NCI-H2196 (cell line): ENCODE measurements at regions not wholly inside any gene's neighbourhood (a gene's known extent, or its start where the extent isn't known, plus 50 kb on each side); places are given as distances from the start of the nearest gene placed in this dataset.
"Not testable (repeated sequence)": the region's sequence is repeated elsewhere in the genome, so short reads cannot be mapped to it uniquely, and the experiment has no call there.

Source experiments
- DNase-seq: peaks from one replicate; lab custom pipeline; 2025; ENCODE audit not compliant: unreplicated experiment; lab: John Stamatoyannopoulos, UW

- no peak for DNase-seq
Observed at GRCh38 chr12:113577464-113578129, 105.9 kb upstream of the LHX5 start.

- DNase-seq, result no peak
Observed at GRCh38 chr12:113575386-113575785, 103.7 kb upstream of the LHX5 start.

- no peak for DNase-seq
Observed at GRCh38 chr12:113573148-113573547, 101.5 kb upstream of the LHX5 start.

GRCh38 chr12:113571713-113572112 lies 100.0 kb upstream of the LHX5 start:
- DNase-seq, result no peak

- no peak for DNase-seq
Observed at GRCh38 chr12:113569806-113570205, 98.1 kb upstream of the LHX5 start.

- no peak for DNase-seq
Observed at GRCh38 chr12:113568021-113568420, 96.3 kb upstream of the LHX5 start.

- DNase-seq, result no peak
Observed at GRCh38 chr12:113565368-113565767, 93.7 kb upstream of the LHX5 start.

- DNase-seq, result no peak
Observed at GRCh38 chr12:113561068-113561780, 89.6 kb upstream of the LHX5 start.

- DNase-seq, result no peak
Observed at GRCh38 chr12:113559466-113559865, 87.8 kb upstream of the LHX5 start.

- no peak for DNase-seq
Observed at GRCh38 chr12:113555226-113555625, 83.6 kb upstream of the LHX5 start.

GRCh38 chr12:113552760-113553159 lies 81.1 kb upstream of the LHX5 start:
- no peak for DNase-seq

- no peak for DNase-seq
Observed at GRCh38 chr12:113551563-113551962, 79.9 kb upstream of the LHX5 start.

GRCh38 chr12:113548467-113548866 lies 76.8 kb upstream of the LHX5 start:
- DNase-seq, result no peak

- DNase-seq, result no peak
Observed at GRCh38 chr12:113546916-113547863, 75.5 kb upstream of the LHX5 start.

- DNase-seq, result no peak
Observed at GRCh38 chr12:113537751-113538087, 66.0 kb upstream of the LHX5 start.

- no peak for DNase-seq
Observed at GRCh38 chr12:113537046-113537750, 65.5 kb upstream of the LHX5 start.

GRCh38 chr12:113535100-113535499 lies 63.4 kb upstream of the LHX5 start:
- DNase-seq, result no peak

GRCh38 chr12:113534555-113534954 lies 62.9 kb upstream of the LHX5 start:
- no peak for DNase-seq

GRCh38 chr12:113533842-113534375 lies 62.2 kb upstream of the LHX5 start:
- no peak for DNase-seq

- DNase-seq, result no peak
Observed at GRCh38 chr12:113532292-113532691, 60.6 kb upstream of the LHX5 start.

GRCh38 chr12:113531073-113531472 lies 59.4 kb upstream of the LHX5 start:
- DNase-seq, result not testable (repeated sequence)
